NOMO-1 (cell line): ENCODE measurements at regions not wholly inside any gene's neighbourhood (a gene's known extent, or its start where the extent isn't known, plus 50 kb on each side); places are given as distances from the start of the nearest gene placed in this dataset.

Experiments
- DNase-seq, 2 experiments: peaks; one replicate each; lab custom pipeline; 2025; ENCODE audit not compliant: unreplicated experiment in 2 of 2; lab: John Stamatoyannopoulos, UW

- no peak for DNase-seq
These were observed 1581.0 kb downstream of the MAT2B start for GRCh38 chr5:165086465-165086864.

GRCh38 chr5:165094782-165095181 lies 1589.4 kb downstream of the MAT2B start:
- DNase-seq: no peak

- DNase-seq: no peak
These were observed 1596.3 kb downstream of the MAT2B start for GRCh38 chr5:165101709-165102108.

- no peak for DNase-seq
These were observed 1599.2 kb downstream of the MAT2B start for GRCh38 chr5:165104611-165105010.

GRCh38 chr5:165108809-165109208 lies 1603.4 kb downstream of the MAT2B start:
- DNase-seq: no peak

GRCh38 chr5:165119175-165119574 lies 1613.8 kb downstream of the MAT2B start:
- peak; percentile 57 to 85 for DNase-seq

GRCh38 chr5:165126598-165126997 lies 1621.2 kb downstream of the MAT2B start:
- no peak for DNase-seq

- DNase-seq: peak; percentile 28 to 71
These were observed 1622.5 kb downstream of the MAT2B start for GRCh38 chr5:165127941-165128340.

- no peak for DNase-seq
These were observed 1625.2 kb downstream of the MAT2B start for GRCh38 chr5:165130656-165131055.

GRCh38 chr5:165134155-165134554 lies 1628.7 kb downstream of the MAT2B start:
- DNase-seq: peak; percentile 75 to 90

GRCh38 chr5:165135565-165135964 lies 1630.1 kb downstream of the MAT2B start:
- DNase-seq: no peak

- DNase-seq: no peak
These were observed 1632.3 kb downstream of the MAT2B start for GRCh38 chr5:165137701-165138100.

- no peak for DNase-seq
These were observed 1632.8 kb downstream of the MAT2B start for GRCh38 chr5:165138236-165138635.

- peak in 1 of 2 experiments; percentile 19 for DNase-seq
These were observed 1633.8 kb downstream of the MAT2B start for GRCh38 chr5:165139262-165139661.

GRCh38 chr5:165139721-165140120 lies 1634.3 kb downstream of the MAT2B start:
- DNase-seq: peak; percentile 49 to 87

GRCh38 chr5:165143741-165144140 lies 1638.3 kb downstream of the MAT2B start:
- DNase-seq: no peak

- no peak for DNase-seq
These were observed 1644.0 kb downstream of the MAT2B start for GRCh38 chr5:165149431-165149830.

- no peak for DNase-seq
These were observed 1646.6 kb downstream of the MAT2B start for GRCh38 chr5:165152058-165152457.

GRCh38 chr5:165157219-165157618 lies 1651.8 kb downstream of the MAT2B start:
- no peak for DNase-seq

- DNase-seq: no peak
These were observed 1655.8 kb downstream of the MAT2B start for GRCh38 chr5:165161204-165161603.

GRCh38 chr5:165163861-165164260 lies 1658.4 kb downstream of the MAT2B start:
- no peak for DNase-seq

- no peak for DNase-seq
These were observed 1668.2 kb downstream of the MAT2B start for GRCh38 chr5:165173651-165174050.

- DNase-seq: no peak
These were observed 1669.6 kb downstream of the MAT2B start for GRCh38 chr5:165175041-165175440.
